ENCODE measurements at regions not wholly inside any gene's neighbourhood (a gene's known extent, or its start where the extent isn't known, plus 50 kb on each side); places are given as distances from the start of the nearest gene placed in this dataset.

GRCh38 chr5:74428275-74428674 lies 212.3 kb downstream of the ENC1 start:
- no peak overlapping the region for H3K4me3 ChIP-seq (ENCODE audit: low read depth in 1 of 2, low read length in 1 of 2)
- TF ChIP-seq, protein P1, sequence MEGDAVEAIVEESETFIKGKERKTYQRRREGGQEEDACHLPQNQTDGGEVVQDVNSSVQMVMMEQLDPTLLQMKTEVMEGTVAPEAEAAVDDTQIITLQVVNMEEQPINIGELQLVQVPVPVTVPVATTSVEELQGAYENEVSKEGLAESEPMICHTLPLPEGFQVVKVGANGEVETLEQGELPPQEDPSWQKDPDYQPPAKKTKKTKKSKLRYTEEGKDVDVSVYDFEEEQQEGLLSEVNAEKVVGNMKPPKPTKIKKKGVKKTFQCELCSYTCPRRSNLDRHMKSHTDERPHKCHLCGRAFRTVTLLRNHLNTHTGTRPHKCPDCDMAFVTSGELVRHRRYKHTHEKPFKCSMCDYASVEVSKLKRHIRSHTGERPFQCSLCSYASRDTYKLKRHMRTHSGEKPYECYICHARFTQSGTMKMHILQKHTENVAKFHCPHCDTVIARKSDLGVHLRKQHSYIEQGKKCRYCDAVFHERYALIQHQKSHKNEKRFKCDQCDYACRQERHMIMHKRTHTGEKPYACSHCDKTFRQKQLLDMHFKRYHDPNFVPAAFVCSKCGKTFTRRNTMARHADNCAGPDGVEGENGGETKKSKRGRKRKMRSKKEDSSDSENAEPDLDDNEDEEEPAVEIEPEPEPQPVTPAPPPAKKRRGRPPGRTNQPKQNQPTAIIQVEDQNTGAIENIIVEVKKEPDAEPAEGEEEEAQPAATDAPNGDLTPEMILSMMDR (IDR thresholded peaks at IDR 0.05): no peak
- H3K27ac ChIP-seq: no peak overlapping the region
- no peaks in the 10 kb centered on the region for H3K36me3 ChIP-seq
- H3K4me1 ChIP-seq (ENCODE audit: control insufficient read depth in 1 of 2, insufficient read depth in 1 of 2, low read depth in 1 of 2, low read length in 1 of 2): peaks cover 33 to 34% of the 10 kb centered on the region in 2 experiments
- H3K9me3 ChIP-seq: no peaks in the 10 kb centered on the region
- H3K27me3 ChIP-seq: no peaks in the 10 kb centered on the region

GRCh38 chr5:74426506-74426905 lies 214.0 kb downstream of the ENC1 start:
- TF ChIP-seq, protein P1 (IDR thresholded peaks at IDR 0.05): no peak
- H3K27ac ChIP-seq: no peak overlapping the region
- no peak overlapping the region for H3K4me3 ChIP-seq (ENCODE audit: low read depth in 1 of 2, low read length in 1 of 2)
- H3K27me3 ChIP-seq: no peaks in the 10 kb centered on the region
- no peaks in the 10 kb centered on the region for H3K36me3 ChIP-seq
- H3K9me3 ChIP-seq: no peaks in the 10 kb centered on the region
- peaks cover 28 to 37% of the 10 kb centered on the region in 2 experiments for H3K4me1 ChIP-seq (ENCODE audit: control insufficient read depth in 1 of 2, insufficient read depth in 1 of 2, low read depth in 1 of 2, low read length in 1 of 2)

DNA sequence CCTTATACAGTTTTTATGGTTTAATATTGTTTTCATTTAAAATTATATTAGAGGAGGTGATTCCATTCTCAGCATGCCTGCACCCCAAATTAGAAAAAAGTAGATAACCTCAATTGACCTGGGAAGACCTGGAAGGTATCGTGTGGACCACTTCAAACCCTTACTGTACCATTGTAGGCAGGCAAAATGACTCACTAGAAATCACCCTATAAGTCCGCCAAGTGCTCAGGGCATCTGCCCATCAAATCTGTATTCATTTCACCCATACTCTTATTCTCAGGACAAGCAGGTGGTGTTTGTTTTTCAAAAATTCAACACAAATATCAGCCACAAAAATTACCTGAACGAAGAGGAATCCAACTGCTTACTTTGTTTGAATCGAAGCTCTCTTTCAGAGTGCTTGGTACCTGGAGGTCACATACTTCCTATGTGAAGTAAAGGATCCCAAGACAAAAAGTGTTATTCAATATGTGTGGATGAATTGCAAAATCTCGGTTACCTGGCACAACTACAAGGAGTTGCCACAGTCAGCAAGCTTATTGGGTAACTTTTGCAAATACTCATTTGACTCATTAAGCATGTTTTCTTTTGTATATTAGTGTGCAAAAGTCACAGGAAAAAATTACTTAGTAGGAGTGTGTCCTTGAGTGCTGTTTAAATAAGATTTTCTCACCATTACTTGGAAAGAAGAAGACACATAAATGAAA lies 216.2 kb downstream of the ENC1 start:
- Histone ChIP-seq H3K4me3 (ENCODE audit: low read depth in 1 of 2, low read length in 1 of 2) (no peak overlapping the region), H3K27me3 (no peaks in the 10 kb centered on the region), H3K36me3 (no peaks in the 10 kb centered on the region), H3K4me1 (ENCODE audit: control insufficient read depth in 1 of 2, insufficient read depth in 1 of 2, low read depth in 1 of 2, low read length in 1 of 2) (peaks cover 34 to 44% of the 10 kb centered on the region in 2 experiments), H3K9me3 (no peaks in the 10 kb centered on the region), H3K27ac (peak overlapping the region; percentile 61)
- TF ChIP-seq, protein P1 (IDR thresholded peaks at IDR 0.05): no peak

DNA sequence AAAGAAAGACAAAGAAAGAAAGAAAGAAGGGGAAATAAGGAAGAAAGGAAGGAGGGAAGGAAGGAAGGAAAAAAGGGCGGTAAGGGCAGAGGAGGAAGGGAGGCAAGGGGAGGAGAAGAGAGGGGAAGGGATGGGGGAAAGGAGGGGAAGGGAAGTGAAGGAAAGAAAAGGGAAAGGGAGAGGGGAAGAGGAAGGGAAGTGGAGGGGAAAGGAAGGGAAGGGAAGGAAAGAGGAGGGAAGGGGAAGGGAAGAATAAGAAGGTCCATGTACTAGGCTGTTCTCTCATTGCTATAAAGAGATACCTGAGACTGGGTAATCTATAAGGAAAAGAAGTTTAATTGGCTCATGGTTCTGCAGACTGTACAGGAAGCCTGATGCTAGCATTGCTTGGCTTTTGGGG lies 217.1 kb downstream of the ENC1 start:
- TF ChIP-seq, protein P1 (IDR thresholded peaks at IDR 0.05): no peak

GRCh38 chr5:74422671-74423070 lies 217.9 kb downstream of the ENC1 start:
- no peaks in the 10 kb centered on the region for H3K36me3 ChIP-seq
- H3K27ac ChIP-seq: peak overlapping the region; percentile 17
- H3K9me3 ChIP-seq: no peaks in the 10 kb centered on the region

More for the DNA sequence above, 217.1 kb downstream of the ENC1 start:
- H3K27ac ChIP-seq: no peak overlapping the region
- no peaks in the 10 kb centered on the region for H3K27me3 ChIP-seq
- no peaks in the 10 kb centered on the region for H3K36me3 ChIP-seq
- H3K4me1 ChIP-seq (ENCODE audit: control insufficient read depth in 1 of 2, insufficient read depth in 1 of 2, low read depth in 1 of 2, low read length in 1 of 2): peaks cover 34 to 44% of the 10 kb centered on the region in 2 experiments
- no peaks in the 10 kb centered on the region for H3K9me3 ChIP-seq
- H3K4me3 ChIP-seq (ENCODE audit: low read depth in 1 of 2, low read length in 1 of 2): no peak overlapping the region

More at GRCh38 chr5:74422671-74423070, 217.9 kb downstream of the ENC1 start:
- Histone ChIP-seq H3K27me3 (no peaks in the 10 kb centered on the region), H3K4me3 (ENCODE audit: low read depth in 1 of 2, low read length in 1 of 2) (no peak overlapping the region), H3K4me1 (ENCODE audit: control insufficient read depth in 1 of 2, insufficient read depth in 1 of 2, low read depth in 1 of 2, low read length in 1 of 2) (peaks cover 34 to 44% of the 10 kb centered on the region in 2 experiments)
- TF ChIP-seq, protein P1 (IDR thresholded peaks at IDR 0.05): no peak

Measured in neutrophil (primary cell).